ENCODE measurements at regions not wholly inside any gene's neighbourhood (a gene's known extent, or its start where the extent isn't known, plus 50 kb on each side); places are given as distances from the start of the nearest gene placed in this dataset.

- H3K36me3 ChIP-seq (ENCODE audit: control insufficient read depth, insufficient read depth, low read length), result no peaks in the 10 kb centered on the region
These were observed 580.9 kb upstream of the TMEFF2 start for GRCh38 chr2:192775459-192776262.

GRCh38 chr2:192775011-192775410 is 580.3 kb upstream of the TMEFF2 start:
- Histone ChIP-seq H3K9ac (ENCODE audit: low read length) (no peak overlapping the region), H3K27ac (ENCODE audit: low read depth, low read length) (no peak overlapping the region), H3K27me3 (ENCODE audit: control insufficient read depth, insufficient read depth, low read length) (no peaks in the 10 kb centered on the region), H3K4me1 (ENCODE audit: control insufficient read depth, insufficient read depth, low read length) (no peaks in the 10 kb centered on the region), H3K36me3 (ENCODE audit: control insufficient read depth, insufficient read depth, low read length) (no peaks in the 10 kb centered on the region), H3K9me3 (ENCODE audit: control insufficient read depth, insufficient read depth, low read depth, low read length) (no peaks in the 10 kb centered on the region; the same call in 1 of the 2 replicates), H3K4me3 (ENCODE audit: low read depth, low read length) (no peak overlapping the region)

More at GRCh38 chr2:192775459-192776262, 580.9 kb upstream of the TMEFF2 start:
- no peak overlapping the region for H3K9ac ChIP-seq (ENCODE audit: low read length)
- no peaks in the 10 kb centered on the region for H3K27me3 ChIP-seq (ENCODE audit: control insufficient read depth, insufficient read depth, low read length)
- H3K9me3 ChIP-seq (ENCODE audit: control insufficient read depth, insufficient read depth, low read depth, low read length), result no peaks in the 10 kb centered on the region; the same call in 1 of the 2 replicates
- no peaks in the 10 kb centered on the region for H3K4me1 ChIP-seq (ENCODE audit: control insufficient read depth, insufficient read depth, low read length)
- no peak overlapping the region for H3K4me3 ChIP-seq (ENCODE audit: low read depth, low read length)
- no peak overlapping the region for H3K27ac ChIP-seq (ENCODE audit: low read depth, low read length)

GRCh38 chr2:192773044-192773443 is 578.3 kb upstream of the TMEFF2 start:
- no peak overlapping the region for H3K27ac ChIP-seq (ENCODE audit: low read depth, low read length)
- H3K36me3 ChIP-seq (ENCODE audit: control insufficient read depth, insufficient read depth, low read length), result no peaks in the 10 kb centered on the region
- no peak overlapping the region for H3K4me3 ChIP-seq (ENCODE audit: low read depth, low read length)

GRCh38 chr2:192749611-192750200 is 555.0 kb upstream of the TMEFF2 start:
- peaks cover 3% of the 10 kb centered on the region for H3K9me3 ChIP-seq (ENCODE audit: control insufficient read depth, insufficient read depth, low read depth, low read length)
- H3K27me3 ChIP-seq (ENCODE audit: control insufficient read depth, insufficient read depth, low read length), result no peaks in the 10 kb centered on the region
- no peaks in the 10 kb centered on the region for H3K36me3 ChIP-seq (ENCODE audit: control insufficient read depth, insufficient read depth, low read length)
- H3K9ac ChIP-seq (ENCODE audit: low read length), result no peak overlapping the region
- no peaks in the 10 kb centered on the region for H3K4me1 ChIP-seq (ENCODE audit: control insufficient read depth, insufficient read depth, low read length)
- no peak overlapping the region for H3K27ac ChIP-seq (ENCODE audit: low read depth, low read length)
- no peak overlapping the region for H3K4me3 ChIP-seq (ENCODE audit: low read depth, low read length)

More at GRCh38 chr2:192773044-192773443, 578.3 kb upstream of the TMEFF2 start:
- Histone ChIP-seq H3K9ac (ENCODE audit: low read length) (no peak overlapping the region), H3K9me3 (ENCODE audit: control insufficient read depth, insufficient read depth, low read depth, low read length) (no peaks in the 10 kb centered on the region), H3K27me3 (ENCODE audit: control insufficient read depth, insufficient read depth, low read length) (no peaks in the 10 kb centered on the region), H3K4me1 (ENCODE audit: control insufficient read depth, insufficient read depth, low read length) (no peaks in the 10 kb centered on the region)

GRCh38 chr2:192741889-192742288 is 547.2 kb upstream of the TMEFF2 start:
- no peaks in the 10 kb centered on the region for H3K27me3 ChIP-seq (ENCODE audit: control insufficient read depth, insufficient read depth, low read length)

GRCh38 chr2:192735447-192735846 is 540.7 kb upstream of the TMEFF2 start:
- Histone ChIP-seq H3K9me3 (ENCODE audit: control insufficient read depth, insufficient read depth, low read depth, low read length) (no peaks in the 10 kb centered on the region), H3K9ac (ENCODE audit: low read length) (no peak overlapping the region), H3K27ac (ENCODE audit: low read depth, low read length) (no peak overlapping the region), H3K36me3 (ENCODE audit: control insufficient read depth, insufficient read depth, low read length) (no peaks in the 10 kb centered on the region), H3K4me3 (ENCODE audit: low read depth, low read length) (no peak overlapping the region), H3K4me1 (ENCODE audit: control insufficient read depth, insufficient read depth, low read length) (no peaks in the 10 kb centered on the region; the same call in 1 of the 2 replicates), H3K27me3 (ENCODE audit: control insufficient read depth, insufficient read depth, low read length) (no peaks in the 10 kb centered on the region)

More at GRCh38 chr2:192741889-192742288, 547.2 kb upstream of the TMEFF2 start:
- Histone ChIP-seq H3K4me1 (ENCODE audit: control insufficient read depth, insufficient read depth, low read length) (no peaks in the 10 kb centered on the region), H3K4me3 (ENCODE audit: low read depth, low read length) (no peak overlapping the region), H3K9ac (ENCODE audit: low read length) (no peak overlapping the region), H3K9me3 (ENCODE audit: control insufficient read depth, insufficient read depth, low read depth, low read length) (peaks cover 3% of the 10 kb centered on the region; the same call in 1 of the 2 replicates), H3K27ac (ENCODE audit: low read depth, low read length) (no peak overlapping the region), H3K36me3 (ENCODE audit: control insufficient read depth, insufficient read depth, low read length) (no peaks in the 10 kb centered on the region)

- Histone ChIP-seq H3K27ac (ENCODE audit: low read depth, low read length) (no peak overlapping the region), H3K9ac (ENCODE audit: low read length) (no peak overlapping the region), H3K4me3 (ENCODE audit: low read depth, low read length) (no peak overlapping the region), H3K36me3 (ENCODE audit: control insufficient read depth, insufficient read depth, low read length) (no peaks in the 10 kb centered on the region), H3K4me1 (ENCODE audit: control insufficient read depth, insufficient read depth, low read length) (no peaks in the 10 kb centered on the region), H3K27me3 (ENCODE audit: control insufficient read depth, insufficient read depth, low read length) (no peaks in the 10 kb centered on the region), H3K9me3 (ENCODE audit: control insufficient read depth, insufficient read depth, low read depth, low read length) (no peaks in the 10 kb centered on the region)
These were observed 534.6 kb upstream of the TMEFF2 start for GRCh38 chr2:192729369-192729768.

- no peak overlapping the region for H3K9ac ChIP-seq (ENCODE audit: low read length)
- no peaks in the 10 kb centered on the region for H3K9me3 ChIP-seq (ENCODE audit: control insufficient read depth, insufficient read depth, low read depth, low read length)
- no peak overlapping the region for H3K4me3 ChIP-seq (ENCODE audit: low read depth, low read length)
- H3K27me3 ChIP-seq (ENCODE audit: control insufficient read depth, insufficient read depth, low read length), result no peaks in the 10 kb centered on the region
- H3K36me3 ChIP-seq (ENCODE audit: control insufficient read depth, insufficient read depth, low read length), result no peaks in the 10 kb centered on the region
- no peak overlapping the region for H3K27ac ChIP-seq (ENCODE audit: low read depth, low read length)
- H3K4me1 ChIP-seq (ENCODE audit: control insufficient read depth, insufficient read depth, low read length), result no peaks in the 10 kb centered on the region
These were observed 531.3 kb upstream of the TMEFF2 start for GRCh38 chr2:192725991-192726390.

- H3K4me1 ChIP-seq (ENCODE audit: control insufficient read depth, insufficient read depth, low read length), result no peaks in the 10 kb centered on the region
- H3K27ac ChIP-seq (ENCODE audit: low read depth, low read length), result no peak overlapping the region
- no peak overlapping the region for H3K9ac ChIP-seq (ENCODE audit: low read length)
- H3K27me3 ChIP-seq (ENCODE audit: control insufficient read depth, insufficient read depth, low read length), result no peaks in the 10 kb centered on the region
- H3K4me3 ChIP-seq (ENCODE audit: low read depth, low read length), result no peak overlapping the region
- no peaks in the 10 kb centered on the region for H3K9me3 ChIP-seq (ENCODE audit: control insufficient read depth, insufficient read depth, low read depth, low read length)
- no peaks in the 10 kb centered on the region for H3K36me3 ChIP-seq (ENCODE audit: control insufficient read depth, insufficient read depth, low read length)
These were observed 524.9 kb upstream of the TMEFF2 start for GRCh38 chr2:192719629-192720028.

- H3K27ac ChIP-seq (ENCODE audit: low read depth, low read length), result no peak overlapping the region
- no peaks in the 10 kb centered on the region for H3K4me1 ChIP-seq (ENCODE audit: control insufficient read depth, insufficient read depth, low read length)
- no peak overlapping the region for H3K4me3 ChIP-seq (ENCODE audit: low read depth, low read length)
- H3K9ac ChIP-seq (ENCODE audit: low read length), result no peak overlapping the region
- H3K9me3 ChIP-seq (ENCODE audit: control insufficient read depth, insufficient read depth, low read depth, low read length), result no peaks in the 10 kb centered on the region
- no peaks in the 10 kb centered on the region for H3K36me3 ChIP-seq (ENCODE audit: control insufficient read depth, insufficient read depth, low read length)
- no peaks in the 10 kb centered on the region for H3K27me3 ChIP-seq (ENCODE audit: control insufficient read depth, insufficient read depth, low read length)
These were observed 523.6 kb upstream of the TMEFF2 start for GRCh38 chr2:192718340-192718739.

- no peak overlapping the region for H3K9ac ChIP-seq (ENCODE audit: low read length)
- H3K4me1 ChIP-seq (ENCODE audit: control insufficient read depth, insufficient read depth, low read length), result no peaks in the 10 kb centered on the region
- H3K9me3 ChIP-seq (ENCODE audit: control insufficient read depth, insufficient read depth, low read depth, low read length), result no peaks in the 10 kb centered on the region
- no peaks in the 10 kb centered on the region for H3K27me3 ChIP-seq (ENCODE audit: control insufficient read depth, insufficient read depth, low read length)
- H3K4me3 ChIP-seq (ENCODE audit: low read depth, low read length), result no peak overlapping the region
- H3K27ac ChIP-seq (ENCODE audit: low read depth, low read length), result no peak overlapping the region
- no peaks in the 10 kb centered on the region for H3K36me3 ChIP-seq (ENCODE audit: control insufficient read depth, insufficient read depth, low read length)
These were observed 506.2 kb upstream of the TMEFF2 start for GRCh38 chr2:192700934-192701333.
